ENCODE measurements at regions not wholly inside any gene's neighbourhood (a gene's known extent, or its start where the extent isn't known, plus 50 kb on each side); places are given as distances from the start of the nearest gene placed in this dataset.

DNA sequence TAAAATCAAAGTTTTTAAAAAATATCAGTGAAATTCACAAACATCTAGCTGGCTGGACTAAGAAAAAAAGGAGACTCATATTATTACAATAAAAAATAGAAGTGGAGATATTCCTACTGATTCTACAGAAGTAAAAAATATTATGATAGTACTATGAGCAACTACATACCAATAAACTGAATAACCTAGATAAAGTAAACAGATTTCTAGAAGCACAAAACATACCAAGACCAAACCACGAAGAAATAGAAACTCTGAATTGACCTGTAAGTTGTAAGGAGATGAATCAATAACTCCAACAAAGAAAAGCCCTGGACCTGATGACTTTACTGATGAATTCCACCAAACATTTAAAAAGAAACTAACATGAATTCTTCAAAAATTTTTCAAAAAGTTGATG lies 867.3 kb downstream of the PCDH18 start:
- peaks cover 0 to 7% (median 0%) of the 10 kb centered on the region in 3 experiments for H3K9me3 ChIP-seq (ENCODE audit: control insufficient read depth in 2 of 3, low read length in 3 of 3)
- intact Hi-C loops (cut with micrococcal nuclease) = no loop called here
- CTCF ChIA-PET = no interaction called here
- Mint-ChIP-seq H3K27ac (no peak overlapping the region), H3K4me1 (no peaks in the 10 kb centered on the region), H3K27me3 (no peaks in the 10 kb centered on the region), H3K36me3 (no peaks in the 10 kb centered on the region), H3K9me3 (peaks cover 0 to 17% (median 3%) of the 10 kb centered on the region in 11 donors), H3K4me3 (no peak overlapping the region)
- POLR2A ChIA-PET = no interaction called here
- no peak for ATAC-seq
- no peak for DNase-seq
- no peak overlapping the region for H3K27ac ChIP-seq (ENCODE audit: low read depth, low read length)
- H3K4me1 ChIP-seq (ENCODE audit: control insufficient read depth in 2 of 2, insufficient read depth in 2 of 2, low read length in 2 of 2) = no peaks in the 10 kb centered on the region
- H3K4me3 ChIP-seq (ENCODE audit: low read length) = no peak overlapping the region
- H3K36me3 ChIP-seq (ENCODE audit: control insufficient read depth in 2 of 3, insufficient read depth in 3 of 3, low read length in 3 of 3) = no peaks in the 10 kb centered on the region
- H3K27me3 ChIP-seq (ENCODE audit: control insufficient read depth in 2 of 2, insufficient read depth in 2 of 2, low read length in 2 of 2) = no peaks in the 10 kb centered on the region

DNA sequence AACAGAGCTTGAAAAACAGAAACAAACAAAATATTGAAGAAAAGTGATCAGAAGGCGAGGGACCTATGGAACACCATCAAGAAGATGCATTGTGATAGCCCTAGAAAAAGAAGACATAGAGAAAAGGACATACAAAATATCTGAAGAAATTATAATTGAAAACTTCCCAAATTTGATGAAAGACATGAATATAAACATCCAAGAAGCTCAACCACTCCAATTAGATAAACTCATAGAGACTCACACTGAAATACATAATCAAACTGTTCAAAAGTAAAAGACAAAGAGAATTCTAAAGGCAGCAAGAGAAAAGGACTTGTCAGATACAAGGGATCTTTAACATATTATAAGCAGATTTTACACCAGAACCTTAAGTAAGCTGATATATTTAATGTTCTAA lies 869.8 kb downstream of the PCDH18 start:
- Mint-ChIP-seq H3K27me3 (no peaks in the 10 kb centered on the region), H3K4me3 (no peak overlapping the region), H3K36me3 (no peaks in the 10 kb centered on the region), H3K9me3 (peaks cover 0 to 17% (median 4%) of the 10 kb centered on the region in 11 donors), H3K4me1 (no peaks in the 10 kb centered on the region), H3K27ac (no peak overlapping the region)
- ATAC-seq (no peak), DNase-seq (no peak)
- ChIA-PET POLR2A (no interaction called here), CTCF (no interaction called here)
- peaks cover 0 to 7% (median 0%) of the 10 kb centered on the region in 3 experiments for H3K9me3 ChIP-seq (ENCODE audit: control insufficient read depth in 2 of 3, low read length in 3 of 3)
- H3K27me3 ChIP-seq (ENCODE audit: control insufficient read depth in 2 of 2, insufficient read depth in 2 of 2, low read length in 2 of 2) = no peaks in the 10 kb centered on the region
- H3K36me3 ChIP-seq (ENCODE audit: control insufficient read depth in 2 of 3, insufficient read depth in 3 of 3, low read length in 3 of 3) = no peaks in the 10 kb centered on the region
- no peaks in the 10 kb centered on the region for H3K4me1 ChIP-seq (ENCODE audit: control insufficient read depth in 2 of 2, insufficient read depth in 2 of 2, low read length in 2 of 2)
- intact Hi-C loops (cut with micrococcal nuclease) = no loop called here
- H3K4me3 ChIP-seq (ENCODE audit: low read length) = no peak overlapping the region
- H3K27ac ChIP-seq (ENCODE audit: low read depth, low read length) = no peak overlapping the region

DNA sequence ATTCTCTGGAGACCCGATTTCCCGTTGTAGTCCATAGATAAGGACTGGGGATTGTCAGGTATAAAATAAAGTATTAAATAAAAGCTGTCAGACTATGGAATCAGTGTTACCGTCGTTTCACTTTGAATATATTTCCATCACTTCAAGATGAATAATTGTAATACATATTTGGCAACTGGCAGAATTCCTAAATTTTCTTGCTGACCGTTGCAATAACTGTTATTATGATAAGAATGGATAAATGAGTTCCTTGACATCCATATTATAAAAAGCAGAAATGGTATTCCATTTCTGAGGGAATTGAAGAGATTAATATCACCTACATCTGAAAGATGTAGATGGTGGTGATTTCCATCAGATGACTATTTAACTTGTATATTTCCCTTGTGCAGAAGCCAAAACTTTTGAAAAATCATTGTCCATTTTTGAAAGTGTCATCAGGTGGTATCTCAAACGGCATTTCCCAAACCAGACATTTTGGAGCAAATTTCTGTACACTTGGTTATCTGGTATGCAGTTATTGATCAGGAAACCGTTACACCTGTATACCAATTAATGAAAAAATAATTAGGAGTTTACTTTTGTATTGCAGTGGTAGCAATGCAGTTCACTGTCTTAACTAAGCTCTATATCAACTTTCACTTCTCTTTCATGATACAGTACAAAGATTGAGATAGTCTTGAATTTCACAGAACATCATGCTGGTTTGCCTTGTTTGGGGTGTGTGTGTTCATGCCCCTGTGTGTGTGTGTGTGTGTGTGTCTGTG lies 878.5 kb downstream of the PCDH18 start:
- H3K4me3 ChIP-seq (ENCODE audit: low read length) = no peak overlapping the region
- DNase-seq (no peak), ATAC-seq (no peak)
- no peaks in the 10 kb centered on the region for H3K36me3 ChIP-seq (ENCODE audit: control insufficient read depth in 2 of 3, insufficient read depth in 3 of 3, low read length in 3 of 3)
- no peaks in the 10 kb centered on the region for H3K27me3 ChIP-seq (ENCODE audit: control insufficient read depth in 2 of 2, insufficient read depth in 2 of 2, low read length in 2 of 2)
- Mint-ChIP-seq H3K4me3 (no peak overlapping the region), H3K27ac (no peak overlapping the region), H3K27me3 (no peaks in the 10 kb centered on the region), H3K36me3 (no peaks in the 10 kb centered on the region), H3K9me3 (peaks cover 0 to 5% (median 0%) of the 10 kb centered on the region in 11 donors), H3K4me1 (no peaks in the 10 kb centered on the region)
- no peak overlapping the region for H3K27ac ChIP-seq (ENCODE audit: low read depth, low read length)
- H3K9me3 ChIP-seq (ENCODE audit: control insufficient read depth in 2 of 3, low read length in 3 of 3) = no peaks in the 10 kb centered on the region
- H3K4me1 ChIP-seq (ENCODE audit: control insufficient read depth in 2 of 2, insufficient read depth in 2 of 2, low read length in 2 of 2) = peaks cover 0 to 16% of the 10 kb centered on the region in 2 donors
- CTCF ChIA-PET = no interaction called here
- intact Hi-C loops (cut with micrococcal nuclease) = no loop called here
- POLR2A ChIA-PET = no interaction called here

DNA sequence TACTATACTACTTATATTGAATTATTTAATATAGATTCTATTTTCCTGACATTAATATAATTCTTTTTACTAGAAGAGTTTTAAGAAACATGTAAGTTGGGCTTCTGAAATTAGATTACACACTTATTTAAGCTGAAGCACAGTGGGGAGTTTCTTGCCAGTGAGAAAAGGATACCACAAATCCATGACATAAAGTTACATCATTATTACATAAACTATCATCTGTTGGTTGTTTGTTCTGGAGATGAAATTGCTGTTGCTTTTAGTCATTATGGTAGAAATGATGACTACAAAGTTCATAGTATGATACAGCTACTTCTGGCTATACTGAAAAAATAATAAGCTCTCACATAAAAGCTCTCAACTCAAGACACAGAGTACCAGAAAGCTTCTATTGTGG lies 880.4 kb downstream of the PCDH18 start:
- H3K27me3 ChIP-seq (ENCODE audit: control insufficient read depth in 2 of 2, insufficient read depth in 2 of 2, low read length in 2 of 2) = no peaks in the 10 kb centered on the region
- CTCF ChIA-PET = no interaction called here
- peaks cover 0 to 16% of the 10 kb centered on the region in 2 donors for H3K4me1 ChIP-seq (ENCODE audit: control insufficient read depth in 2 of 2, insufficient read depth in 2 of 2, low read length in 2 of 2)
- ATAC-seq (no peak), DNase-seq (no peak)
- Mint-ChIP-seq H3K27ac (no peak overlapping the region), H3K9me3 (peaks cover 0 to 7% (median 2%) of the 10 kb centered on the region in 11 donors), H3K36me3 (no peaks in the 10 kb centered on the region), H3K4me1 (no peaks in the 10 kb centered on the region), H3K4me3 (no peak overlapping the region), H3K27me3 (no peaks in the 10 kb centered on the region)
- no peak overlapping the region for H3K4me3 ChIP-seq (ENCODE audit: low read length)
- no peaks in the 10 kb centered on the region for H3K36me3 ChIP-seq (ENCODE audit: control insufficient read depth in 2 of 3, insufficient read depth in 3 of 3, low read length in 3 of 3)
- no peaks in the 10 kb centered on the region for H3K9me3 ChIP-seq (ENCODE audit: control insufficient read depth in 2 of 3, low read length in 3 of 3)
- POLR2A ChIA-PET = no interaction called here
- intact Hi-C loops (cut with micrococcal nuclease) = no loop called here
- H3K27ac ChIP-seq (ENCODE audit: low read depth, low read length) = no peak overlapping the region

DNA sequence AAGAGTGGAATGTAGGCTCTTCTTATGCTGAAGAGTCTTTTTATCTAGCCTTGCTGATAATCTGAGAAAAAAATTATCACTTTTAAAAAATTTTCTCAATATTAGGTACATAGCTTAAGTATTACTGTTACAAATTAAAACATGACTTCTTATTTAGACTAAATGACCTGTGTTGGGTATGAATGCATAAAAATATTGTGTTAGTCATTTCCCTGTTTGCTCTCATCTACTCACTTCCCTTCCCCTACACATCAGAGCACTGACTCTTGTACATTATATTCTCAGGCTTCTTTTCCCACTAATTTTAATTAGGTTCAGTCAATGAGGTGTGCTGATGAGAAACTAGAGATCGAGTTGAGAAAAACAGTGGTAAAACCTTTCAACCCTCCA lies 881.0 kb downstream of the PCDH18 start:
- Mint-ChIP-seq H3K4me1 (no peaks in the 10 kb centered on the region), H3K36me3 (no peaks in the 10 kb centered on the region), H3K27me3 (no peaks in the 10 kb centered on the region), H3K4me3 (peak overlapping the region in 1 of 10 donors; percentile 4), H3K9me3 (peaks cover 0 to 7% (median 2%) of the 10 kb centered on the region in 11 donors), H3K27ac (no peak overlapping the region)
- Histone ChIP-seq H3K9me3 (ENCODE audit: control insufficient read depth in 2 of 3, low read length in 3 of 3) (no peaks in the 10 kb centered on the region), H3K27ac (ENCODE audit: low read depth, low read length) (no peak overlapping the region), H3K36me3 (ENCODE audit: control insufficient read depth in 2 of 3, insufficient read depth in 3 of 3, low read length in 3 of 3) (no peaks in the 10 kb centered on the region), H3K4me1 (ENCODE audit: control insufficient read depth in 2 of 2, insufficient read depth in 2 of 2, low read length in 2 of 2) (peaks cover 0 to 16% of the 10 kb centered on the region in 2 donors), H3K4me3 (ENCODE audit: low read length) (no peak overlapping the region), H3K27me3 (ENCODE audit: control insufficient read depth in 2 of 2, insufficient read depth in 2 of 2, low read length in 2 of 2) (no peaks in the 10 kb centered on the region)
- ChIA-PET POLR2A (no interaction called here), CTCF (no interaction called here)
- no peak for ATAC-seq
- no peak for DNase-seq
- intact Hi-C loops (cut with micrococcal nuclease) = no loop called here

DNA sequence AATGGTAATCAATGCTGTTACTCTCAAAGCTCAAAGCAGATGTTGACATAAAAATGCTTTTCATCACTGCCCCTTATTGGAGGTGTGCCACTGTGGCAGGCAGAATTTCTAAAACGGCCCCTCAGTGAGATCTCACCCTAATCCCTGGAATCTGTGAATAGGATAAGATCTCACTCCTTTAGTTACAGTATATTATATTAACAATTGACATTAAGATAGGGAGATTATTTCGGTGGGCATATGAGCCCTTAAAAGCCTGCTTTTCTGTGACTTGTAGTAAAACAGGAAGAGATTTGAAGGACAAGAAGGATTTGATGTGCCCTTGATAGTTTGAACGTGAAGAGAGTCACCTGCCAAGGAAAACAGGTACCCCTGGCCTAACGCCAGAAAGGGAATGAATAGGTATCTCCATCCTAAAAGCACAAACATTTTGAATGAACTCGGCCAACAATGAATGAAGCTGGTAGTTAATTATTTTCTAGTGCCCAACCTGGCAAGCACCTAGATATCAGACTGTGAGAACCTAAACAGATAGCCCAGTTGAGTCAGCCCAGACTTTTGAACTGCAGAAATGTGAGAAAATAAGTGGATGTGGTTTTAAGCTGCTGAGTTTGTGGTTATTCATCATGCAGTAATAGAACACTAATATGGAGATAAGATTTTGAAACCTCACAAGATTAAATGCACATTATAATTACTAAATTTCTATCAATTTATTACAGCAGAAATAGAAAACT lies 881.6 kb downstream of the PCDH18 start:
- no peaks in the 10 kb centered on the region for H3K36me3 Mint-ChIP-seq
- ChIA-PET POLR2A (no interaction called here), CTCF (no interaction called here)
- H3K27me3 Mint-ChIP-seq = no peaks in the 10 kb centered on the region
- H3K4me3 ChIP-seq (ENCODE audit: low read length) = peak overlapping the region; percentile 2
- H3K36me3 ChIP-seq (ENCODE audit: control insufficient read depth in 2 of 3, insufficient read depth in 3 of 3, low read length in 3 of 3) = no peaks in the 10 kb centered on the region
- no peaks in the 10 kb centered on the region for H3K4me1 Mint-ChIP-seq
- intact Hi-C loops (cut with micrococcal nuclease) = no loop called here
- no peak for DNase-seq
- H3K27ac ChIP-seq (ENCODE audit: low read depth, low read length) = no peak overlapping the region
- H3K9me3 ChIP-seq (ENCODE audit: control insufficient read depth in 2 of 3, low read length in 3 of 3) = no peaks in the 10 kb centered on the region
- H3K27ac Mint-ChIP-seq = no peak overlapping the region
- no peaks in the 10 kb centered on the region for H3K27me3 ChIP-seq (ENCODE audit: control insufficient read depth in 2 of 2, insufficient read depth in 2 of 2, low read length in 2 of 2)
- peak; percentile 44 for ATAC-seq
- H3K4me1 ChIP-seq (ENCODE audit: control insufficient read depth in 2 of 2, insufficient read depth in 2 of 2, low read length in 2 of 2) = peaks cover 0 to 16% of the 10 kb centered on the region in 2 donors
- no peak overlapping the region for H3K4me3 Mint-ChIP-seq
- H3K9me3 Mint-ChIP-seq = peaks cover 0 to 7% (median 2%) of the 10 kb centered on the region in 11 donors

DNA sequence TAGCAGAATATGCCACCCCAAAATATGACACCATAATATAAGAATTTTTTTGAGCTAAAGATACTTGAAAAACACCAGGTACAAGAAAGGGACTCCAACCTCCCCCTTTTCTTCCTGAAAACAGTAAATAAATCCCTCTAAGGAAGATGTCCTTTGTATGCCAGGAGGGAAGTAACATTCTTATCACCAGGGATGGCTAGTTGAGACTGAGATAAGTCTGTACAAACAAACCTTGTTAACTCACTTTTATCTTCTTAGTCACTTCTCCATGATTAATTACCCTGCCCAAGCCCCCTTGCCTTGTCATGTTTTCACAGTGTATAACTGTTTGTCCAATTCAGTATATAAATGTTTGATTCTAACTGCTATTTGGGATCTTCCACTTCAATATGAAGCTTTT lies 888.0 kb downstream of the PCDH18 start:
- Mint-ChIP-seq H3K9me3 (peaks cover 0 to 13% (median 0%) of the 10 kb centered on the region in 11 donors), H3K27me3 (no peaks in the 10 kb centered on the region), H3K27ac (no peak overlapping the region), H3K4me1 (no peaks in the 10 kb centered on the region), H3K36me3 (no peaks in the 10 kb centered on the region), H3K4me3 (no peak overlapping the region)
- ATAC-seq (no peak), DNase-seq (no peak)
- no peaks in the 10 kb centered on the region for H3K9me3 ChIP-seq (ENCODE audit: control insufficient read depth in 2 of 3, low read length in 3 of 3)
- H3K27ac ChIP-seq (ENCODE audit: low read depth, low read length) = no peak overlapping the region
- H3K4me1 ChIP-seq (ENCODE audit: control insufficient read depth in 2 of 2, insufficient read depth in 2 of 2, low read length in 2 of 2) = no peaks in the 10 kb centered on the region
- CTCF ChIA-PET = no interaction called here
- intact Hi-C loops (cut with micrococcal nuclease) = no loop called here
- POLR2A ChIA-PET = no interaction called here
- H3K27me3 ChIP-seq (ENCODE audit: control insufficient read depth in 2 of 2, insufficient read depth in 2 of 2, low read length in 2 of 2) = no peaks in the 10 kb centered on the region
- H3K4me3 ChIP-seq (ENCODE audit: low read length) = no peak overlapping the region
- no peaks in the 10 kb centered on the region for H3K36me3 ChIP-seq (ENCODE audit: control insufficient read depth in 2 of 3, insufficient read depth in 3 of 3, low read length in 3 of 3)

Measured in naive thymus-derived CD4-positive, alpha-beta T cell (primary cell).